GM23338 (cell line): ENCODE measurements at regions not wholly inside any gene's neighbourhood (a gene's known extent, or its start where the extent isn't known, plus 50 kb on each side); places are given as distances from the start of the nearest gene placed in this dataset.
"Not testable (repeated sequence)": the region's sequence is repeated elsewhere in the genome, so short reads cannot be mapped to it uniquely, and the experiment has no call there.

ENCODE experiments used
- CREB1 ChIP-seq: fragments of 250-450 bp; sonication (Bioruptor Pico); IDR thresholded peaks from 2 replicates; pipeline ENCODE4 v1.5.0; 2020; ENCODE audit warnings: low read depth, mild to moderate bottlenecking, moderate library complexity
- EZH2 ChIP-seq: fragments of 200-600 bp; sonication (generic); IDR thresholded peaks from one replicate; pipeline ENCODE4 v1.8.0; 2017; ENCODE audit warnings: antibody characterized with exemption, mild to moderate bottlenecking, low read depth; ENCODE audit not compliant: unreplicated experiment
- EZH2phosphoT487 ChIP-seq: fragments of 200-600 bp; sonication (generic); IDR thresholded peaks from one replicate; pipeline ENCODE4 v1.8.1; 2018; ENCODE audit warnings: antibody characterized with exemption; ENCODE audit not compliant: unreplicated experiment
- JUNB ChIP-seq: IDR thresholded peaks from one replicate; pipeline ENCODE4 v1.6.1; 2016; ENCODE audit warnings: antibody characterized with exemption; ENCODE audit not compliant: unreplicated experiment
- NANOG ChIP-seq: IDR thresholded peaks from 2 replicates; pipeline ENCODE4 v1.6.1; 2016; ENCODE audit warnings: antibody characterized with exemption, borderline replicate concordance
- POLR2AphosphoS5 ChIP-seq: IDR thresholded peaks from 2 replicates; pipeline ENCODE4 v1.6.1; 2016; ENCODE audit warnings: antibody characterized with exemption, low read depth
- STAT1 ChIP-seq: IDR thresholded peaks from one replicate; pipeline ENCODE4 v1.6.1; 2016; ENCODE audit warnings: antibody characterized with exemption; ENCODE audit not compliant: unreplicated experiment
- ZNF114 ChIP-seq: fragments of 250-450 bp; sonication (Bioruptor Pico); IDR thresholded peaks from 2 replicates; pipeline ENCODE4 v1.5.0; 2020; ENCODE audit warnings: mild to moderate bottlenecking, moderate library complexity
- ZNF331 ChIP-seq: fragments of 250-450 bp; sonication (Bioruptor Pico); IDR thresholded peaks from 2 replicates; pipeline ENCODE4 v1.5.0; 2020; ENCODE audit warnings: low read depth, mild to moderate bottlenecking, moderate library complexity
- TF ChIP-seq, protein P1 (sequence below), 2 experiments: fragments of 200-600 bp in 1 of 2; sonication (generic) in 1 of 2; conservative IDR thresholded peaks; 2 replicates each; pipeline versions ENCODE4 v1.5.1 to v1.6.1; 2016 to 2017; ENCODE audit warnings: antibody characterized with exemption in 2 of 2, low read depth in 2 of 2, mild to moderate bottlenecking in 2 of 2, moderate library complexity in 1 of 2
- TF ChIP-seq, protein P2 (sequence below): IDR thresholded peaks from one replicate; pipeline ENCODE4 v1.6.1; 2018; ENCODE audit warnings: antibody characterized with exemption; ENCODE audit not compliant: unreplicated experiment
- TF ChIP-seq, protein P3 (sequence below): IDR thresholded peaks from 2 replicates; pipeline ENCODE4 v1.6.1; 2016; ENCODE audit warnings: antibody characterized with exemption
- TF ChIP-seq, protein P4 (sequence below): fragments of 250-450 bp; sonication (Bioruptor Pico); IDR thresholded peaks from 2 replicates; pipeline ENCODE4 v1.5.0; 2020; ENCODE audit warnings: mild to moderate bottlenecking, moderate library complexity

DNA sequence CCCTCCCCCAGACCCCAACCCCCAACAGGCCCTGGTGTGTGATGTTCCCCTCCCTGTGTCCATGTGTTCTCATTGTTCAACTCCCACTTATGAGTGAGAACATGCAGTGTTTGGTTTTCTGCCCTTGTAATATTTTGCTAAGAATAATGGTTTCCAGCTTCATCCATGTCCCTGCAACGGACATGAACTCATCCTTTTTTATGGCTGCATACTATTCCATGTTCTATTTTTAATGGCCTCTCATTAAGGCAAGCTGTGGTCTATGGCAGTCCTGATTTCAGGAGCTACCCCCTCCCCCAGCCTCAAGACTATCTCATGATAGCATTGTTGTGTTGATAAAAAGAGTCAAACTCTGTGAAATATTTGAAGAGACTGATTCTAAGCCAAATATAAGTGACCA, 267.4 kb downstream of the MID1IP1 start:
- not testable (repeated sequence) for TF ChIP-seq JUNB; EZH2phosphoT487; EZH2; POLR2AphosphoS5; NANOG; CREB1 (CRISPR knock-in tag); ZNF114 (CRISPR knock-in tag); STAT1; ZNF331 (CRISPR knock-in tag)
- TF ChIP-seq, protein P1, sequence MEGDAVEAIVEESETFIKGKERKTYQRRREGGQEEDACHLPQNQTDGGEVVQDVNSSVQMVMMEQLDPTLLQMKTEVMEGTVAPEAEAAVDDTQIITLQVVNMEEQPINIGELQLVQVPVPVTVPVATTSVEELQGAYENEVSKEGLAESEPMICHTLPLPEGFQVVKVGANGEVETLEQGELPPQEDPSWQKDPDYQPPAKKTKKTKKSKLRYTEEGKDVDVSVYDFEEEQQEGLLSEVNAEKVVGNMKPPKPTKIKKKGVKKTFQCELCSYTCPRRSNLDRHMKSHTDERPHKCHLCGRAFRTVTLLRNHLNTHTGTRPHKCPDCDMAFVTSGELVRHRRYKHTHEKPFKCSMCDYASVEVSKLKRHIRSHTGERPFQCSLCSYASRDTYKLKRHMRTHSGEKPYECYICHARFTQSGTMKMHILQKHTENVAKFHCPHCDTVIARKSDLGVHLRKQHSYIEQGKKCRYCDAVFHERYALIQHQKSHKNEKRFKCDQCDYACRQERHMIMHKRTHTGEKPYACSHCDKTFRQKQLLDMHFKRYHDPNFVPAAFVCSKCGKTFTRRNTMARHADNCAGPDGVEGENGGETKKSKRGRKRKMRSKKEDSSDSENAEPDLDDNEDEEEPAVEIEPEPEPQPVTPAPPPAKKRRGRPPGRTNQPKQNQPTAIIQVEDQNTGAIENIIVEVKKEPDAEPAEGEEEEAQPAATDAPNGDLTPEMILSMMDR (conservative IDR thresholded peaks at IDR 0.05; ENCODE audit: low read depth in 2 of 2), result not testable (repeated sequence)
- TF ChIP-seq, protein P2, sequence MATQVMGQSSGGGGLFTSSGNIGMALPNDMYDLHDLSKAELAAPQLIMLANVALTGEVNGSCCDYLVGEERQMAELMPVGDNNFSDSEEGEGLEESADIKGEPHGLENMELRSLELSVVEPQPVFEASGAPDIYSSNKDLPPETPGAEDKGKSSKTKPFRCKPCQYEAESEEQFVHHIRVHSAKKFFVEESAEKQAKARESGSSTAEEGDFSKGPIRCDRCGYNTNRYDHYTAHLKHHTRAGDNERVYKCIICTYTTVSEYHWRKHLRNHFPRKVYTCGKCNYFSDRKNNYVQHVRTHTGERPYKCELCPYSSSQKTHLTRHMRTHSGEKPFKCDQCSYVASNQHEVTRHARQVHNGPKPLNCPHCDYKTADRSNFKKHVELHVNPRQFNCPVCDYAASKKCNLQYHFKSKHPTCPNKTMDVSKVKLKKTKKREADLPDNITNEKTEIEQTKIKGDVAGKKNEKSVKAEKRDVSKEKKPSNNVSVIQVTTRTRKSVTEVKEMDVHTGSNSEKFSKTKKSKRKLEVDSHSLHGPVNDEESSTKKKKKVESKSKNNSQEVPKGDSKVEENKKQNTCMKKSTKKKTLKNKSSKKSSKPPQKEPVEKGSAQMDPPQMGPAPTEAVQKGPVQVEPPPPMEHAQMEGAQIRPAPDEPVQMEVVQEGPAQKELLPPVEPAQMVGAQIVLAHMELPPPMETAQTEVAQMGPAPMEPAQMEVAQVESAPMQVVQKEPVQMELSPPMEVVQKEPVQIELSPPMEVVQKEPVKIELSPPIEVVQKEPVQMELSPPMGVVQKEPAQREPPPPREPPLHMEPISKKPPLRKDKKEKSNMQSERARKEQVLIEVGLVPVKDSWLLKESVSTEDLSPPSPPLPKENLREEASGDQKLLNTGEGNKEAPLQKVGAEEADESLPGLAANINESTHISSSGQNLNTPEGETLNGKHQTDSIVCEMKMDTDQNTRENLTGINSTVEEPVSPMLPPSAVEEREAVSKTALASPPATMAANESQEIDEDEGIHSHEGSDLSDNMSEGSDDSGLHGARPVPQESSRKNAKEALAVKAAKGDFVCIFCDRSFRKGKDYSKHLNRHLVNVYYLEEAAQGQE, result not testable (repeated sequence)
- TF ChIP-seq, protein P3, sequence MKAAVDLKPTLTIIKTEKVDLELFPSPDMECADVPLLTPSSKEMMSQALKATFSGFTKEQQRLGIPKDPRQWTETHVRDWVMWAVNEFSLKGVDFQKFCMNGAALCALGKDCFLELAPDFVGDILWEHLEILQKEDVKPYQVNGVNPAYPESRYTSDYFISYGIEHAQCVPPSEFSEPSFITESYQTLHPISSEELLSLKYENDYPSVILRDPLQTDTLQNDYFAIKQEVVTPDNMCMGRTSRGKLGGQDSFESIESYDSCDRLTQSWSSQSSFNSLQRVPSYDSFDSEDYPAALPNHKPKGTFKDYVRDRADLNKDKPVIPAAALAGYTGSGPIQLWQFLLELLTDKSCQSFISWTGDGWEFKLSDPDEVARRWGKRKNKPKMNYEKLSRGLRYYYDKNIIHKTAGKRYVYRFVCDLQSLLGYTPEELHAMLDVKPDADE, result not testable (repeated sequence)
- TF ChIP-seq, protein P4, sequence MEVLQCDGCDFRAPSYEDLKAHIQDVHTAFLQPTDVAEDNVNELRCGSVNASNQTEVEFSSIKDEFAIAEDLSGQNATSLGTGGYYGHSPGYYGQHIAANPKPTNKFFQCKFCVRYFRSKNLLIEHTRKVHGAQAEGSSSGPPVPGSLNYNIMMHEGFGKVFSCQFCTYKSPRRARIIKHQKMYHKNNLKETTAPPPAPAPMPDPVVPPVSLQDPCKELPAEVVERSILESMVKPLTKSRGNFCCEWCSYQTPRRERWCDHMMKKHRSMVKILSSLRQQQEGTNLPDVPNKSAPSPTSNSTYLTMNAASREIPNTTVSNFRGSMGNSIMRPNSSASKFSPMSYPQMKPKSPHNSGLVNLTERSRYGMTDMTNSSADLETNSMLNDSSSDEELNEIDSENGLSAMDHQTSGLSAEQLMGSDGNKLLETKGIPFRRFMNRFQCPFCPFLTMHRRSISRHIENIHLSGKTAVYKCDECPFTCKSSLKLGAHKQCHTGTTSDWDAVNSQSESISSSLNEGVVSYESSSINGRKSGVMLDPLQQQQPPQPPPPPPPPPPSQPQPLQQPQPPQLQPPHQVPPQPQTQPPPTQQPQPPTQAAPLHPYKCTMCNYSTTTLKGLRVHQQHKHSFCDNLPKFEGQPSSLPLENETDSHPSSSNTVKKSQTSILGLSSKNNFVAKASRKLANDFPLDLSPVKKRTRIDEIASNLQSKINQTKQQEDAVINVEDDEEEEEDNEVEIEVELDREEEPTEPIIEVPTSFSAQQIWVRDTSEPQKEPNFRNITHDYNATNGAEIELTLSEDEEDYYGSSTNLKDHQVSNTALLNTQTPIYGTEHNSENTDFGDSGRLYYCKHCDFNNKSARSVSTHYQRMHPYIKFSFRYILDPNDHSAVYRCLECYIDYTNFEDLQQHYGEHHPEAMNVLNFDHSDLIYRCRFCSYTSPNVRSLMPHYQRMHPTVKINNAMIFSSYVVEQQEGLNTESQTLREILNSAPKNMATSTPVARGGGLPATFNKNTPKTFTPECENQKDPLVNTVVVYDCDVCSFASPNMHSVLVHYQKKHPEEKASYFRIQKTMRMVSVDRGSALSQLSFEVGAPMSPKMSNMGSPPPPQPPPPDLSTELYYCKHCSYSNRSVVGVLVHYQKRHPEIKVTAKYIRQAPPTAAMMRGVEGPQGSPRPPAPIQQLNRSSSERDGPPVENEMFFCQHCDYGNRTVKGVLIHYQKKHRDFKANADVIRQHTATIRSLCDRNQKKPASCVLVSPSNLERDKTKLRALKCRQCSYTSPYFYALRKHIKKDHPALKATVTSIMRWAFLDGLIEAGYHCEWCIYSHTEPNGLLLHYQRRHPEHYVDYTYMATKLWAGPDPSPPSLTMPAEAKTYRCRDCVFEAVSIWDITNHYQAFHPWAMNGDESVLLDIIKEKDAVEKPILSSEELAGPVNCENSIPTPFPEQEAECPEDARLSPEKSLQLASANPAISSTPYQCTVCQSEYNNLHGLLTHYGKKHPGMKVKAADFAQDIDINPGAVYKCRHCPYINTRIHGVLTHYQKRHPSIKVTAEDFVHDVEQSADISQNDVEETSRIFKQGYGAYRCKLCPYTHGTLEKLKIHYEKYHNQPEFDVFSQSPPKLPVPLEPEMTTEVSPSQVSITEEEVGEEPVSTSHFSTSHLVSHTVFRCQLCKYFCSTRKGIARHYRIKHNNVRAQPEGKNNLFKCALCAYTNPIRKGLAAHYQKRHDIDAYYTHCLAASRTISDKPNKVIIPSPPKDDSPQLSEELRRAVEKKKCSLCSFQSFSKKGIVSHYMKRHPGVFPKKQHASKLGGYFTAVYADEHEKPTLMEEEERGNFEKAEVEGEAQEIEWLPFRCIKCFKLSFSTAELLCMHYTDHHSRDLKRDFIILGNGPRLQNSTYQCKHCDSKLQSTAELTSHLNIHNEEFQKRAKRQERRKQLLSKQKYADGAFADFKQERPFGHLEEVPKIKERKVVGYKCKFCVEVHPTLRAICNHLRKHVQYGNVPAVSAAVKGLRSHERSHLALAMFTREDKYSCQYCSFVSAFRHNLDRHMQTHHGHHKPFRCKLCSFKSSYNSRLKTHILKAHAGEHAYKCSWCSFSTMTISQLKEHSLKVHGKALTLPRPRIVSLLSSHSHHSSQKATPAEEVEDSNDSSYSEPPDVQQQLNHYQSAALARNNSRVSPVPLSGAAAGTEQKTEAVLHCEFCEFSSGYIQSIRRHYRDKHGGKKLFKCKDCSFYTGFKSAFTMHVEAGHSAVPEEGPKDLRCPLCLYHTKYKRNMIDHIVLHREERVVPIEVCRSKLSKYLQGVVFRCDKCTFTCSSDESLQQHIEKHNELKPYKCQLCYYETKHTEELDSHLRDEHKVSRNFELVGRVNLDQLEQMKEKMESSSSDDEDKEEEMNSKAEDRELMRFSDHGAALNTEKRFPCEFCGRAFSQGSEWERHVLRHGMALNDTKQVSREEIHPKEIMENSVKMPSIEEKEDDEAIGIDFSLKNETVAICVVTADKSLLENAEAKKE (CRISPR knock-in tag), result not testable (repeated sequence)
